ENCODE measurements at regions not wholly inside any gene's neighbourhood (a gene's known extent, or its start where the extent isn't known, plus 50 kb on each side); places are given as distances from the start of the nearest gene placed in this dataset.
A peak's percentile ranks its signal among the peaks of the same experiment; 100 is the strongest.

DNA sequence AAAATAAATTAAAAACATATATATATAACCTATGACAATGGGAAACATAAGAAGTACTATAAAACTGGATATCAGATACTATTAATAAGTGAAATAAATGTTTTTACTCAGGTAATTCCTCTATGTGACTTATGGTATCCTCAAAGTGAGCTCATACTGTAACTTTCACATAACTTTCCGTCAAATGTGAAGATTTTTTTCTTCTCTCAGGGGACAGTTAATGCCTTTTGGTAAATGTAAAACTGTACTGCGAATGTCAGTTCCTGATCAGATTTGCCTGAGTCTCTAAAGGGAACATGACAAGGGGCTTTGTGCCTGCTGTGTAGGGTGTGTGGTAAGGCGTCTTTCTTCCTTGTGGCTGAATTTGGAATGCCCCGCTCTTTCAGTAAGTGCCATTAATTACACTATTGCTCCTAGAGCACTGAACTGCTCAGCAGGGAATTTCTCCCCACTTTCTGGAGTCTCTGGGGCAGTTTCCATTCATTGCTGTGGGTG lies 271.8 kb downstream of the PRL start:
- intact Hi-C loops (cut with DNase I) = no loop called here

DNA sequence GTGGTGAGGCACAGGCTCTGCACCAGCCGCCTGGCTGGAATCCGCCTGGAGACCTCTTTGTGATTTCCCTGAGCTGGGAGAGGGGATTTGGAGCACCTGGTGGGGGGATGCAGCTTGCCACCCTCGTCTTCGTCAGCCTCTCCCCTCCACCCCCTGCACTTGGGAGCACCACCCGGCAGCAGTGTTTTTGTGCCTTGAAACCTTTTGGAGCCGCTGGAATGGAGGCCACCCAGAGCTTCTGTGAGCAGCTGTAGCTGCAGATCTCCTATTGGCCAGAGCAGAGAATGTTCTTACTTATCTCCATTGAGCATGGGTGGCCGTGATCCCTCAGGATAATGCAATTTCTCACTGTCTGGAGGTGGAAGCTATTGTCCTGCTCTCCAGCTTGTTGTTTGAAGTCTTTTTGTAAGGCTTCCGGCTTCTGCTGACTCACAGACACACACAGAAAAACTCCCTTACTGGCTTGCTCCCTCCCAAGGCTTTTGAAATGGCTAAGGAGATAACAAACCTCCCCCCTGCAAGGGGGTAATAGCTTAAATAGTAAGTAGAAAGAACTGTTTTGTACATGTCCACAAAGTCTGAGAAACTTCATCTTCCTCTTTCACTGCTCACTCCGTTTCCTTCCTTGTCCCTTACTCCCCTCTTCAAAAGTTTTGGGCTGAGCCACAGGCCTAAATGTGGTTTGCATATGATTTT lies 271.2 kb downstream of the PRL start:
- no peak for TF ChIP-seq POLR2A (IDR thresholded peaks at IDR 0.05)
- TF ChIP-seq, protein P1, sequence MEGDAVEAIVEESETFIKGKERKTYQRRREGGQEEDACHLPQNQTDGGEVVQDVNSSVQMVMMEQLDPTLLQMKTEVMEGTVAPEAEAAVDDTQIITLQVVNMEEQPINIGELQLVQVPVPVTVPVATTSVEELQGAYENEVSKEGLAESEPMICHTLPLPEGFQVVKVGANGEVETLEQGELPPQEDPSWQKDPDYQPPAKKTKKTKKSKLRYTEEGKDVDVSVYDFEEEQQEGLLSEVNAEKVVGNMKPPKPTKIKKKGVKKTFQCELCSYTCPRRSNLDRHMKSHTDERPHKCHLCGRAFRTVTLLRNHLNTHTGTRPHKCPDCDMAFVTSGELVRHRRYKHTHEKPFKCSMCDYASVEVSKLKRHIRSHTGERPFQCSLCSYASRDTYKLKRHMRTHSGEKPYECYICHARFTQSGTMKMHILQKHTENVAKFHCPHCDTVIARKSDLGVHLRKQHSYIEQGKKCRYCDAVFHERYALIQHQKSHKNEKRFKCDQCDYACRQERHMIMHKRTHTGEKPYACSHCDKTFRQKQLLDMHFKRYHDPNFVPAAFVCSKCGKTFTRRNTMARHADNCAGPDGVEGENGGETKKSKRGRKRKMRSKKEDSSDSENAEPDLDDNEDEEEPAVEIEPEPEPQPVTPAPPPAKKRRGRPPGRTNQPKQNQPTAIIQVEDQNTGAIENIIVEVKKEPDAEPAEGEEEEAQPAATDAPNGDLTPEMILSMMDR (IDR thresholded peaks at IDR 0.05) = peak in 1 of 6 experiments; percentile 3
- intact Hi-C loops (cut with DNase I) = no loop called here
- H3K36me3 ChIP-seq (replicated peaks in 1 of 2) = no peaks in the 10 kb centered on the region
- DNase-seq = peak; percentile 23 to 84 (median 63)
- peak overlapping the region in 1 of 4 donors; percentile 12 for H3K4me3 ChIP-seq
- peak overlapping the region in 3 of 5 donors; percentile 2 to 73 (median 62) for H3K27ac ChIP-seq
- H3K27me3 ChIP-seq = no peaks in the 10 kb centered on the region
- H3K4me1 ChIP-seq (replicated peaks in 1 of 2) = peaks cover 6 to 18% of the 10 kb centered on the region in 2 donors
- 28 to 35% (median 33%) methylated on average over 9 of the region's 9 CpGs for WGBS, 4 donors
- no peaks in the 10 kb centered on the region for H3K9me3 ChIP-seq (replicated peaks in 1 of 3)

More for the DNA sequence above, 271.8 kb downstream of the PRL start:
- Histone ChIP-seq H3K27me3 (no peaks in the 10 kb centered on the region), H3K36me3 (replicated peaks in 1 of 2) (no peaks in the 10 kb centered on the region), H3K9me3 (replicated peaks in 1 of 3) (no peaks in the 10 kb centered on the region), H3K27ac (peak overlapping the region in 2 of 5 donors; percentile 62 to 73), H3K4me3 (peak overlapping the region in 1 of 4 donors; percentile 12), H3K4me1 (replicated peaks in 1 of 2) (peaks cover 6 to 18% of the 10 kb centered on the region in 2 donors)
- no peak for TF ChIP-seq POLR2A (IDR thresholded peaks at IDR 0.05)
- TF ChIP-seq, protein P1 (IDR thresholded peaks at IDR 0.05) = no peak
- WGBS, 4 donors = 72 to 83% (median 78%) methylated on average over 4 of the region's 4 CpGs
- no peak for DNase-seq

DNA sequence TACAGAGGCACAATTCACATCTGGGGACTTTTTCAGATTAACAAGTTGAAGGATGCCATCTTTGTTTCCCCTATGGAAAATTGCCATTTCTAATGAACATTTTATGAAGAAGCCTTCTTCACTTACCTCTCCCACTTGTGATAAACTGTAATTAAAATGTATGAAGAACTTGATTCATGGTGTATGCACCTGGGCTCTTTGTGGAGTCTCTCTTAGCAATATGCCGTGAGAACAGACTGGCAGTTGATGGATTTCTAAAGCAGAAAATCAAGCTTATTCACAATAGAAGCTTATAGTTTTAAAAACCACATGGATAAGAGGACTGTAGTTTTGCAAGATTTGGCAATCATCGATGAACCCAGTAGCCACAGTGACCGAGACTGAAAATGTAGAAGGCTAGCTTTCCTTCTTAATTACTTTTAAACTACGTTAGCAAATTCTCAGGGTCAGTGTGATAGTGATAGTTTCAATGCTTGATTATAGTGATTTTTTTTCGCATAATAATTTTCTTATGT lies 270.6 kb downstream of the PRL start:
- H3K4me1 ChIP-seq (replicated peaks in 1 of 2) = peaks cover 6 to 18% of the 10 kb centered on the region in 2 donors
- TF ChIP-seq, protein P1 (IDR thresholded peaks at IDR 0.05) = no peak
- no peak for TF ChIP-seq POLR2A (IDR thresholded peaks at IDR 0.05)
- WGBS, 4 donors = 65 to 82% (median 70%) methylated on average over 5 of the region's 5 CpGs
- H3K27ac ChIP-seq = peak overlapping the region in 2 of 5 donors; percentile 62 to 73
- DNase-seq = no peak
- intact Hi-C loops (cut with DNase I) = no loop called here
- H3K4me3 ChIP-seq = no peak overlapping the region
- no peaks in the 10 kb centered on the region for H3K9me3 ChIP-seq (replicated peaks in 1 of 3)
- H3K36me3 ChIP-seq (replicated peaks in 1 of 2) = no peaks in the 10 kb centered on the region
- no peaks in the 10 kb centered on the region for H3K27me3 ChIP-seq

- Histone ChIP-seq H3K9me3 (replicated peaks in 1 of 3) (no peaks in the 10 kb centered on the region), H3K4me1 (replicated peaks in 1 of 2) (peaks cover 6 to 18% of the 10 kb centered on the region in 2 donors), H3K36me3 (replicated peaks in 1 of 2) (no peaks in the 10 kb centered on the region), H3K4me3 (no peak overlapping the region), H3K27ac (no peak overlapping the region), H3K27me3 (no peaks in the 10 kb centered on the region)
- intact Hi-C loops (cut with DNase I) = no loop called here
- WGBS, 4 donors = 90 to 94% (median 93%) methylated on average over 8 of the region's 8 CpGs
- no peak for TF ChIP-seq POLR2A (IDR thresholded peaks at IDR 0.05)
- TF ChIP-seq, protein P1 (IDR thresholded peaks at IDR 0.05) = no peak
- no peak for DNase-seq
Measured at GRCh38 chr6:22027040-22027725, 269.7 kb downstream of the PRL start.

Data from adrenal gland (tissue), 9 donors.